ENCODE measurements at regions not wholly inside any gene's neighbourhood (a gene's known extent, or its start where the extent isn't known, plus 50 kb on each side); places are given as distances from the start of the nearest gene placed in this dataset.

DNA sequence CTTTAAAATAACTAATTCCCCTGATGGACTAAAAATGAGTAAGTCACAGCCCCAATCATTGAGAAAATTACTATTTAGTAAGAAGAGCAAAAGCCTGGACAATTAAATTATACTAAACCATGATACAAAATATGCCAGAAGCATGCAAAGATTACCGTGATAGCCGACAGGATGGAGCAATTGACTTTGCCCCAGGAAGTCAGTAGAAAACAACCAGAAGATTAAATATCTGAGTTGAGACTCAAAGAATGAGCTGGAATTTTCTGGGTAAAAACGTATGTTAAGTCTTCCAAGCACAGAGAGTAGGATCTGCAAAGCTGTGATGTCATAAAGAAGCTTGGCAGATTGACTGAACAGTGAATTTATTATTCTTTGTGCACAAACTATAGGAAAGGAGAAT lies 816.1 kb upstream of the TENM3 start:
- Mint-ChIP-seq H3K4me3 (ENCODE audit: unreplicated experiment) (no peak overlapping the region), H3K9me3 (ENCODE audit: unreplicated experiment) (no peaks in the 10 kb centered on the region), H3K4me1 (ENCODE audit: unreplicated experiment) (no peaks in the 10 kb centered on the region), H3K36me3 (ENCODE audit: unreplicated experiment) (no peaks in the 10 kb centered on the region), H3K27ac (ENCODE audit: unreplicated experiment) (no peak overlapping the region), H3K27me3 (ENCODE audit: unreplicated experiment) (peaks cover 7% of the 10 kb centered on the region)
- TF ChIP-seq, protein P1, sequence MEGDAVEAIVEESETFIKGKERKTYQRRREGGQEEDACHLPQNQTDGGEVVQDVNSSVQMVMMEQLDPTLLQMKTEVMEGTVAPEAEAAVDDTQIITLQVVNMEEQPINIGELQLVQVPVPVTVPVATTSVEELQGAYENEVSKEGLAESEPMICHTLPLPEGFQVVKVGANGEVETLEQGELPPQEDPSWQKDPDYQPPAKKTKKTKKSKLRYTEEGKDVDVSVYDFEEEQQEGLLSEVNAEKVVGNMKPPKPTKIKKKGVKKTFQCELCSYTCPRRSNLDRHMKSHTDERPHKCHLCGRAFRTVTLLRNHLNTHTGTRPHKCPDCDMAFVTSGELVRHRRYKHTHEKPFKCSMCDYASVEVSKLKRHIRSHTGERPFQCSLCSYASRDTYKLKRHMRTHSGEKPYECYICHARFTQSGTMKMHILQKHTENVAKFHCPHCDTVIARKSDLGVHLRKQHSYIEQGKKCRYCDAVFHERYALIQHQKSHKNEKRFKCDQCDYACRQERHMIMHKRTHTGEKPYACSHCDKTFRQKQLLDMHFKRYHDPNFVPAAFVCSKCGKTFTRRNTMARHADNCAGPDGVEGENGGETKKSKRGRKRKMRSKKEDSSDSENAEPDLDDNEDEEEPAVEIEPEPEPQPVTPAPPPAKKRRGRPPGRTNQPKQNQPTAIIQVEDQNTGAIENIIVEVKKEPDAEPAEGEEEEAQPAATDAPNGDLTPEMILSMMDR (IDR thresholded peaks at IDR 0.05): no peak
- no peak for DNase-seq (ENCODE audit: extremely low spot score, unreplicated experiment)

DNA sequence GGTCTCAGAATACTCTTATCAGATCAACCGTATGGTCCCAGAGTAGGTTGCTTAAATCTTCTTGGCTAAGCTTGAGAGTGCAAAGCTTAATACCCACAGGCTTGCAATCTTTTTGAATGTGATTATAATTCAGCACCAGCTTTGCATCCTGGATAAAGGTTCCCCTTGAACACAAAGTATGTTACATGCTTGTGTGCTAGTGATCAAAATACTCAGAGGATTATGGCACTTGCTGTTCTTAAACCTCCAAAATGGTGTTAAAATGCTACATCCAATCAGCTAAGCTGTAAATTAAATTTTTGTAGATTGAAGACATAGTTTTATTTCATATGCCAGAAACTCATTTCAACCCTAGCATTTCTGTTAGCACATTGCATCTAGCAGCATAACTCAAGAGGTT lies 812.2 kb upstream of the TENM3 start:
- TF ChIP-seq, protein P1 (IDR thresholded peaks at IDR 0.05): no peak
- no peak overlapping the region for H3K27ac Mint-ChIP-seq (ENCODE audit: unreplicated experiment)
- peaks cover 13% of the 10 kb centered on the region for H3K27me3 Mint-ChIP-seq (ENCODE audit: unreplicated experiment)

DNA sequence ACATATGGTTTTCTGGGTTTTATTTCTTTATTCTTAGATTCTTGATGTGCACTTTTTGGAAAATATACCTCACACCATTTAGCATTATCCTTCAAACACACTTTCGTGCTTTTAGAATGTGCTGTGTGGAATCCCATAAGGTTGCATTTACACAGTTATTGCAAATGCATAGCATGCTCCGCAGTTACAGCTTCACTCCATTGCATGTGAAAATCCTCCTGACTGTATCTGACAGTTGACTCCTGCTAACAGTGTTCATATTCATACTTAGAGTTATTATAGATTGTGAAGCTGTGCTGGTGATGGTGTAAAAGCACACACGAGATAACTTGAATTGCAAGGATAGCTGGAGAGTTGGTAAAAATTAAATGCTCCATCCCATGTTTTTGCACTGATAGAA lies 811.5 kb upstream of the TENM3 start:
- no peaks in the 10 kb centered on the region for H3K9me3 Mint-ChIP-seq (ENCODE audit: unreplicated experiment)
- peaks cover 13% of the 10 kb centered on the region for H3K27me3 Mint-ChIP-seq (ENCODE audit: unreplicated experiment)
- TF ChIP-seq, protein P1 (IDR thresholded peaks at IDR 0.05): no peak
- H3K4me1 Mint-ChIP-seq (ENCODE audit: unreplicated experiment): no peaks in the 10 kb centered on the region
- no peak overlapping the region for H3K4me3 Mint-ChIP-seq (ENCODE audit: unreplicated experiment)
- DNase-seq (ENCODE audit: extremely low spot score, unreplicated experiment): no peak
- H3K27ac Mint-ChIP-seq (ENCODE audit: unreplicated experiment): no peak overlapping the region
- H3K36me3 Mint-ChIP-seq (ENCODE audit: unreplicated experiment): no peaks in the 10 kb centered on the region

More for the DNA sequence above, 812.2 kb upstream of the TENM3 start:
- Mint-ChIP-seq H3K9me3 (ENCODE audit: unreplicated experiment) (no peaks in the 10 kb centered on the region), H3K4me1 (ENCODE audit: unreplicated experiment) (no peaks in the 10 kb centered on the region), H3K4me3 (ENCODE audit: unreplicated experiment) (no peak overlapping the region), H3K36me3 (ENCODE audit: unreplicated experiment) (no peaks in the 10 kb centered on the region)
- no peak for DNase-seq (ENCODE audit: extremely low spot score, unreplicated experiment)

DNA sequence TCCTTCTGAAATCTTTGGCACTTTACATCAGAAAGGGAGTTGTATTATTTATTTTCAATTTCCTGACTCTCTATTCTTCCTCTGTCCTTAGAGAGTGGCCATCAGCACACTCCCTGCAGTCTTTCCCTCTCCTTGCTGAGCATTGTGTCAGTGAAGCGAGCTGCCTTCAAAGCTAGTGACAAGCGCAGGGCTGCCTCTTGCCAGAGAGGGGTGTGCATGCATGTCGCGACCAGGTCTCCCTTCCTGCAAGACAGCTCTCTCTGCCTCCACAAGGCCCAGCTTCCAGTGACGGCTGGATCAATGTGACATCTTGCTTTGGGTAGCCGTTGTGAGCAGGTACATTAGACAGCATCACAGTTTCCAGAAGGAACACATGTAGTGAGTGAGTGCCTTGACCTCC lies 810.9 kb upstream of the TENM3 start:
- Mint-ChIP-seq H3K36me3 (ENCODE audit: unreplicated experiment) (no peaks in the 10 kb centered on the region), H3K27me3 (ENCODE audit: unreplicated experiment) (peaks cover 13% of the 10 kb centered on the region), H3K4me3 (ENCODE audit: unreplicated experiment) (no peak overlapping the region), H3K9me3 (ENCODE audit: unreplicated experiment) (no peaks in the 10 kb centered on the region), H3K4me1 (ENCODE audit: unreplicated experiment) (no peaks in the 10 kb centered on the region), H3K27ac (ENCODE audit: unreplicated experiment) (no peak overlapping the region)
- no peak for DNase-seq (ENCODE audit: extremely low spot score, unreplicated experiment)
- TF ChIP-seq, protein P1 (IDR thresholded peaks at IDR 0.05): no peak

DNA sequence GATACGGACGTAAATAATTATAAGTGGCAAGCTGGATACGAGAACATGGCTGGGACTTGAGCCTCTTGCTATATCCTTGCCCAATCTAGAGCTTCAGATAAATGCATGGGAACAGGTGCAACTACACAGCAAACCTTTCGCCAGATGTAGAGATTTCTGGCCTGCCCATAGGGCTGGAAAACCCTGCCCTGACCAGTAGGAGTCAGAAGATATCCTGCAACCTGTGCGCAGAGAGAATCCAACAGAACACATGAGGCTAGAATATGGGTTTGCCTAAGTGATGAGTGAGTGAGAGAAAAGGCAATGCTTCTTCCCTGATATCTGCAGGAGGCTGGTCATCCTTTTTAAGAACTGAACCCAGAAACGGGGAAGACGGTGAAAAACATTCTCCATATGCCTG lies 805.3 kb upstream of the TENM3 start:
- H3K36me3 Mint-ChIP-seq (ENCODE audit: unreplicated experiment): no peaks in the 10 kb centered on the region
- H3K4me3 Mint-ChIP-seq (ENCODE audit: unreplicated experiment): no peak overlapping the region
- H3K9me3 Mint-ChIP-seq (ENCODE audit: unreplicated experiment): no peaks in the 10 kb centered on the region
- no peak for DNase-seq (ENCODE audit: extremely low spot score, unreplicated experiment)
- H3K27ac Mint-ChIP-seq (ENCODE audit: unreplicated experiment): no peak overlapping the region
- TF ChIP-seq, protein P1 (IDR thresholded peaks at IDR 0.05): no peak
- H3K27me3 Mint-ChIP-seq (ENCODE audit: unreplicated experiment): peaks cover 6% of the 10 kb centered on the region
- H3K4me1 Mint-ChIP-seq (ENCODE audit: unreplicated experiment): no peaks in the 10 kb centered on the region

All from osteocyte (in vitro differentiated cells).